ENCODE measurements at regions not wholly inside any gene's neighbourhood (a gene's known extent, or its start where the extent isn't known, plus 50 kb on each side); places are given as distances from the start of the nearest gene placed in this dataset.

DNA sequence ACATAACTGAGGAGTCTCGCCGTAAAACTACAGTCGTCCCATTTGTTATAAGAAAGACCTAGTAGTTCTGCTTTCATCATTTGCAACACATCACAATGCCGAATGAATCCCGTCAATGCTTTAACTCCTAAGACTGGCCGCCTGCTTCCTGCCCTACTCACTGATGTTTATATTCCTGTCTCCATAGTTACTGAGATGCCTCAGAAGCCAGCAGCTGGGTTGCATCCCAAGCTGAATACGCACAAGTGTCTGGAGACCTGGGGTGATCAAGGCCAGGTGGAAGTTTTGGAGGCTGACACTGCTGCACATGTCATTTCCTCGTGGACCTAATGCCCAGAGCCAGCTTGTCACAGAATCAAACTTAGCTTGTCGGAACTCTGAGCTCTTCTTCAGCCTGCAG lies 95.2 kb upstream of the UBE2E1 start:
- TF ChIP-seq, protein P1, sequence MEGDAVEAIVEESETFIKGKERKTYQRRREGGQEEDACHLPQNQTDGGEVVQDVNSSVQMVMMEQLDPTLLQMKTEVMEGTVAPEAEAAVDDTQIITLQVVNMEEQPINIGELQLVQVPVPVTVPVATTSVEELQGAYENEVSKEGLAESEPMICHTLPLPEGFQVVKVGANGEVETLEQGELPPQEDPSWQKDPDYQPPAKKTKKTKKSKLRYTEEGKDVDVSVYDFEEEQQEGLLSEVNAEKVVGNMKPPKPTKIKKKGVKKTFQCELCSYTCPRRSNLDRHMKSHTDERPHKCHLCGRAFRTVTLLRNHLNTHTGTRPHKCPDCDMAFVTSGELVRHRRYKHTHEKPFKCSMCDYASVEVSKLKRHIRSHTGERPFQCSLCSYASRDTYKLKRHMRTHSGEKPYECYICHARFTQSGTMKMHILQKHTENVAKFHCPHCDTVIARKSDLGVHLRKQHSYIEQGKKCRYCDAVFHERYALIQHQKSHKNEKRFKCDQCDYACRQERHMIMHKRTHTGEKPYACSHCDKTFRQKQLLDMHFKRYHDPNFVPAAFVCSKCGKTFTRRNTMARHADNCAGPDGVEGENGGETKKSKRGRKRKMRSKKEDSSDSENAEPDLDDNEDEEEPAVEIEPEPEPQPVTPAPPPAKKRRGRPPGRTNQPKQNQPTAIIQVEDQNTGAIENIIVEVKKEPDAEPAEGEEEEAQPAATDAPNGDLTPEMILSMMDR (conservative IDR thresholded peaks at IDR 0.05; ENCODE audit: low read length), result no peak
- TF ChIP-seq EZH2phosphoT487 (IDR thresholded peaks at IDR 0.05; ENCODE audit: borderline replicate concordance), result no peak

Measured in Loucy (cell line).